GM18498 (cell line): ENCODE measurements at regions not wholly inside any gene's neighbourhood (a gene's known extent, or its start where the extent isn't known, plus 50 kb on each side); places are given as distances from the start of the nearest gene placed in this dataset.

Experiments used
- ATAC-seq: cut with Tn5 transposase; IDR thresholded peaks from one replicate; pipeline ENCODE4 v1.9.1; 2021; ENCODE audit warnings: mild to moderate bottlenecking, moderate library complexity; ENCODE audit not compliant: unreplicated experiment

DNA sequence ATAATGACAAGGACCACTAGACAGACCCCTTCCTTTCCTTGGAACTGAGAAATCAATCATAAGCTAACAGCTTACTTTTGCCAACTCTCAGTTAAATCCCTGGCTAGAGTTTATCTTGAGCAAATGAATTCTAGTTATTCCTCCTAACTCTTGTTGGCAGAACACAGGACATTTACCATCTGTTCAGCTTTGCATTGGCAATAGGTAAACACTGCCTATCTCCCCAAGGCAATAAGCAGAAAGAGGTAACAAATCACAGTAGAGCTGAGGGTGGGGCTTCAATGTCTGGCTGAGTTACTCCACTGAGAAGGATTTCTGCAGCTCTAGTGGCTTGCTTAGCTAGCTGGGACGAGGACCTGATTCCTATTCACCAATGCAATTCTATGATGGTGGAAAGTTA is 503.3 kb upstream of the GRIA1 start:
- no peak for ATAC-seq

DNA sequence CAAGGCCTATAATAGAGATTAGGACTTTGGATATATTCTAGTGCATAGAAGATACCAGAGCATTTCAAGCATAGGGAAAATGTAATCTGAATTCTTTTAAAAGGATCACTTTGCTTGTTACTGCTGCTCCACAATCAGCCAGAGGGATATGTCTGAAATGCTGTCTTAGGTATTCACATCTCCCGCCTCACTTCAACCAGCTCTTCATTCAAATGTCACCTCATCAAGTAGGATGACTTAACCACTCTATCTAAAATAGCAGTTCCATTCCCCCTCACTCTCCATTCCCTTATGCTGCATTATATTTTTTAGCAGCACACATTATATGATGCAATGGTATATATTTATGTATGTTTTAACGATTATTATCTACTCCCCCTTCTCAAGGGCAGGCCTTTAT is 500.3 kb upstream of the GRIA1 start:
- no peak for ATAC-seq

DNA sequence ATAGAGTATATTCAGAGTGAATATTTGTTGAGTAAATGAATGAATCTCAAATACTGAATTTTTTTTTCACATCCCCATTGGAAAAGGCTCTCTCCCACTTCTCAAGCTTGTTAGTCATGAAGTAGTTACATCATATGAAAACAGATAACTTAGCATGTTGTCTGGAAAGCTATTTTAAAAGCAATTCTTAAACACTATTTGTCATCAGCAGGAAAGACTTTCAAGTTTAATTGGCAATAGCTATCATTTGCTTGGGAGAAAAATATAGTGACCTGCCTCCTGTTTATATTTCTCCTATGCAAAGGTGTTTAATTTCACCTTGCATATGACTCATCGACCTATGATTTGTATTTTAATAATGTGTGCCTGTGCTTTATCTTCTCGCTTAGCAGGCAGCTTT is 499.8 kb upstream of the GRIA1 start:
- ATAC-seq, result no peak

DNA sequence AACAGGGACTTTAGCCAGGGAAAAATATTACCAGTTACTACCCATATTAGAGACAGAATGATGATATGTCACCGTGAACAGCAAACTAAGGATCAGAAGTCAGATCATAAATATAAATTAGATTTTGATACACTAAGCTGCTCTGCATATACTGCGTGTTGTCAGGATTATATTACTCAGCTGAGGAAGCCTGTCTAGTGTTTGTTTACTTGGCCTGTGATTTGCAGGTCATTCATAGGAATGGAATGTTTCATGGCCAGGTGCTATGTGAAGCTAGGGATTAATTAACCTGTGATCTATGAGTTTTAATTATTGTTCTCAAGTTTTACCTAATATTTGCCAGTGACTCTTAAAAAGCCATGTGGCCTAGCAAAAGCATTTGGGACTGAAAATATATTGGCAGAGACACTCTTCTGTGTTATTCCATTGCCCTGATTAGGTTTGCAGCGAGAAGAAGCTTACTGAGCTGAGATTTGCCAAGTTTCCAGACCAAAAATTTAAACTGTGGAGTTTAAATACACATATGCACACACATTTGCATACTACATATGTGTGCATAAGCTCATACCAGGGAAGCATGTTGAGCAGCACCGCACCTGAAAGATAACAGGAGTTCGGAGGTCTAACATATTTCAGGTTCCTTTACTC is 496.3 kb upstream of the GRIA1 start:
- no peak for ATAC-seq

DNA sequence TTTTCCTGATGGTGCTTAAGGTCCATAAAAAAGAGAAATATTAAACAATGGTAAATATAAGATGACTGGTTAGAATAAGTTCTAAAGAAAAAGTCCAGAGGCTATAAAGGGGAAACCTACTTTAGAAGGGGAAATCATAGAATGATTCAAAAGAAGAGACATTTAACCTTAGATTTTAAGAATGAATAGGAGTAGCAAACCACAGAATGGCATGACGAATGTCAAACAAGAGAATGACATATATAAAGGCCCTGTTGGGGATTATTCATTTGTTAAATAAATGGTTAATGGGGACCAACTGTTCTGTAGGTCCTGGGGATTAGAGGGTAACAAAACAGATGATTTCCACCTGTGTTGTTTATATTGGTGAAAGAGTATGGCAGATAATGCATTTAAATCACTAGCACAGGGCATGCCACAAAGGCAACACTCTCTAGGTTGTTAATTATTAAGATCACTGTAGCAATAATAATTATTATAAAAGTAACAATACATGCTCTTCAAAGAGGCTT is 495.2 kb upstream of the GRIA1 start:
- no peak for ATAC-seq

DNA sequence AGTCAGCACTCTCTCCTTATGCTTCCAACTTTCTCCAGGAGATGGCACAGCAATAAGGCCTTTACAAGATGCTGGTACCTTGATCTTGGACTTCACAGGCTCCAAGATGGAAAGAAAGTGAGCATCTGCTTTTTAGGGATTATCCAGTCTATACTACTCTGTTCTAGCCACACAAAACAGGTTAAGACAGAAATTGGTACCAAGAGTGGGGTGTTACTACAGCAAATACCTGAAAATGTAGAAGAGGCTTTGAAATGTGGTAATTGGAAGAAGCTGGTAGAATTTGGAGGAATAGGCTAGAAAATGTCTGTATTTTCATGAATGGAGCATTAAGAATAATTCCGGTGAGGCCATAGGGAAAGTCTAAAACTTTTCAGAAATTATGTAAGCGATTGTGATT is 484.8 kb upstream of the GRIA1 start:
- no peak for ATAC-seq

DNA sequence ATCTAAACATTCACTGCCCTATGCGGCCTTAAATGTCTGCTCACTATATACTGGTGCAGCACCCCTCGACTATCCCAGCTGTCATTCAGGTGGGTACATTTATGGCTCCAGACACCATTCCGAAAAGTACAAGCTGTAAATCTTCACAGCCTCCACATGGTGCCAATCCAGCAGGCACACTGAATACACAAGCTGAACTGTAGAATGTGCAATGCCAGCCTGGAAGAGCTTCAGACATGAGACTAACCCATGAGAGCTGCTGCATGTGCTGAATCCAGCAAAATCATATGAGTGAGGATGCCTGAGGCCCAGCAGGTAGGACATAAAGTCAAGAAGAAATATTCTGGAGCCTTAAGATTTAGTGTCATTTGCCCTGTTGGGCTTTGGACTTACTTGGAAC is 483.8 kb upstream of the GRIA1 start:
- no peak for ATAC-seq

DNA sequence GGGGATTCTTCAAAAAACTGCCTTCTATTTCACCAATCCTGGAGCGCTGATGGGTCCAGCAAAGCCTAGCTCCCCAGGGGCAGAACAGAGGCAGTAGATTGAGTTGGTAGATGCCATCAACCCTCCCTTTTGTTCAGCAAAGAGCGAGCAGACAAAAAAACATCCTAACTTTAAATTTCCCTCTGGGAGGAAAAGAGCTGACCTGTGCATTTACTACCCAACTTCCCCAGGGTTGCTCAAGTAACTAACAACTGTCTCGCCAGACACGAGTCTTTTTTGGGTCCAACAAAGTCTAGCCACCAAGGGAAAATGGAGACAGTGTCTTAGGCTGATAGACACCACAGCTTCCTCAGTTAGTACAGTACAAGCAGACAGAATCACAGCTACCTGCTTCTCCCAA is 476.3 kb upstream of the GRIA1 start:
- ATAC-seq, result no peak

DNA sequence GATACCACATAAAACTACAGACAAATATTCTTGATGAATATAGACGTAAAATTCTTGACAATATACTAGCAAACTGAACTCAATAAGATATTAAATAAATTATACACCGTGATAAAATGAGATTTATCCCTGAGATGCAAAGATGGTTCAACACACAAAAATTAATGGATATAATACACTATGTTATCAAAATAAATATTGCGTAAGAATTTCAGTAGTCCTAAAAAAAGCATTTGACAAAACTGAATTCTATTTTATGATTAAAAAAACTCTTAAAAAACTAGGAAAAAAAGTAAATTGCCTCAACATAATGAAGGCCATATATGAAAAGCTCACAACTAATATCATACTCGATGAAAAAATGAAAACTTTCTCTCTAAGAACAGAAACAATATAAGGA is 472.3 kb upstream of the GRIA1 start:
- ATAC-seq, result no peak

DNA sequence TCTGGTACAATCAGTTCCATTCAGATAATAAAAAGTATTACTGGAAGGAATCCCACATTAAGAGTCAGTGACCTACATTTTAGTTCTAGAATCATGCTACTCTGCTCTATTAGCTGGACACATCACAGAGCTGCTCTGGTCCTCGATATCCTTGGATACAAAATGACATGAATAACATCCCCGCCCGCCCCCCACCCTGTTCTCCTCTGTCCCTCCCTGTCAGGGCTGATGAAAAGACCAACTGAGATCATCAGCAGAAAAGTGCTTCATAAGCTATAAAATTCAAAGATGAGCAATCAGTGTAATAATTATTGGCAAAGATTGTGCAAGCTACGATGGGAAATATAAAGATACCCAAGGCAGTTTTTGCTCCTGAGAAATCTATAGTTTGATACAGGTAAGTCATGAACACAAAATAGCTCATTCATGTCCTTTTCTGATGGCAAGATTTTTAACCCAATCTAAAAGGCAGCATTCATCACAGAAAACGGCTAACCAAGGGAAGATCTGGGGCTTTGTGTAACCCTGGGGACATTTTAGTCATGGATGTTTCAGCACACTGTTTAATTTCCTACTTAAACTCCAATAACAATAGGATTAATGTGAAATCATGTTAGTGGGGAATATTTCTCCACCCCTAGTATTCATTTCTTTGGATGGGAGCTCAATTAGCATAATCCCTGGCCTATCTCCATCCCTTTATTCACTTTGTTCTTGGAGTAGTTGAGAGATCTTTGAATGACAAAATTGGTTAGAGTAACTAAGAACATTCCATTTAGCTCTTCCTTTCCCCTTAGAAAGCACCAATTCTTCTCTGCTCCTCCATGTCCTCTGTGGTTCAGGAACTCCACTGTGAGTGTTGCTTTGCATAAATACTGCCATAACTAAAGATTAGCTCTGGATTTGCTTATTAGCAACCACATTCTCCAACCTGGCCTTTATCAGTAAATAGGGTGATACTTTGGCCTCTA is 459.4 kb upstream of the GRIA1 start:
- no peak for ATAC-seq

DNA sequence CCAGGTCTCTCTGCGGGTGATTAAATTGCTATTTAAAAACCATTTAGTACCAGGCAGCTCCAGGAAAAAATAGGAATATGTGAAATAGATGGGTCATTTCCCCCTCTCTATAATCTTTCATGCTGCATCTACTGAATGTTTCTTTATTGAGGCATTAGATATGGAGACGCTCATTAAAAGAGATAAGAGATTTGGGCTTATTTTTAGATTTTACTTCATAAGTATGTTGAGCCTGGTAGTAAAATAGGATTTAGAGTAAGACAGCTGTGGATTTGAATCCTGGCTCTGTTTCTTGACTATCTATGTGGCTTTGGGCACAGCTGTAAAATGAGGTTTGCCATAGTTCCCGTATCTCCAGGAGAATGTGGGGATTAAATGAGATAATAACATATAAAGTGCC is 451.0 kb upstream of the GRIA1 start:
- ATAC-seq, result no peak

DNA sequence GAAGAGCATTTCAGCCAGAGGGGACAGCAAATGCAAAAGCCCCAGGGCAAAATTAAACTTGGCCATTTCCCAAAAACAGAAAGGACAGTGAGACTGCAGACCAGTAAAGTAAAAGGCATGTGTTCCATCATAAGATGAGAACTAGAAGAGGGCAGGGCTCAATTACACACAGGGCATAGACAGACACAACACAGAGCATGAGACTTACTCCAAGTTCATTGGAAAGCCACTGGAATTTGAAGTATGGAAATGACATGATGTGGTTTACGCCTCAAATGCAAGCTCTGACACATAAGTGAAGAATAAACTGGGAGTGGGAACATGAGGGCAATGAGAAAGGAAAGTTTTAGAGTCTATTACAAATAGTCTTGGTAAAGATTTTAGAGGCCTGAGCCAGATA is 446.6 kb upstream of the GRIA1 start:
- no peak for ATAC-seq

DNA sequence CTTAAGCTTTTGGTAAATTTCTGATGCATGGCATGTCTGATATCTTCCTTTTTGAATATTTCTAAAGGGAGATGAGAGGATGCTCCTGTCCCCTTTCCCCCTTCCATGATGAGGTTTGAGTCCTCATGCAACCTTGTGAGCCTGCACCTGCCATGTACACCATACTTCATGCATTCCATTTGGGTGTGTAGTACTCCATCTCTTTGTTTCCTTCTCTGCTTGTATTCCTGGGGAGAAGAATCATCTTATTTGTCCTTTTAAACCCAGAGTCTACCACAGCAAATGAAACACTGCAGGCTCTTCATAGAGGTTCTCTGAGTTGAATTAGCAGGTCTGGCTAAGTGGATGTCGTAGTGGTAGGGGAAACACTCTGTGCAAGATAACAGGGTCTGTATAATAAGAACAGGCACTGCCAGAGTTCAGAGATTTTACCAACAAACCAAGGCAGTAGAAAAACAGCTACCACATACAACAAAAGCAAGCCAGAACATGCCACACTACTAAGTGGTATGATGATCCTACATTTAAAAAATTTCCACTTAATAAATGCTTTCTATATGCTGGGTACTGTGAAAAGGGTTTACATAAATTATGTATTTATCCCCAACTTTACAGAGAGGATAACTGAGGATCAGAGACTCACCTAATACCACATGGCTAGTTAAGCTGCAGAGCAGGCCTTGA is 439.8 kb upstream of the GRIA1 start:
- ATAC-seq, result no peak

DNA sequence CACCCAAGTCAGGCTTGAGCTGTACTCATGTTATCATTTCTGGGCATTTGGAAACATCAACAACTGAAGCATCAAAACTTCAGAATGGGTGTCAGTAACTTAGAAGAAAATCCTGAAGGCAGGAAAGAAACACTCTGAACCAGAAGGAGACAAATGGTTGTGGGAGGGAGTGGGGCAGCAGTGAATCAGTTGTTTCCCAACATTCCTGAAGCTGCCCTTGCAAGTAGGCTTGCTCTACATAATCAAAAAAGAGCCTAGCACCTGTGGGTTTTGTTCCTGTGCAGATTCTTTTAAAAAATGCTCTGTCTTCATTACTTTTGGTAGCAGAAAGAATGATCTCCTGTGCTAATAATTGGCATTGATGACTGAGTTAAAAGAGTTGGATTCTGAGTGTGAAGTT is 424.2 kb upstream of the GRIA1 start:
- no peak for ATAC-seq

DNA sequence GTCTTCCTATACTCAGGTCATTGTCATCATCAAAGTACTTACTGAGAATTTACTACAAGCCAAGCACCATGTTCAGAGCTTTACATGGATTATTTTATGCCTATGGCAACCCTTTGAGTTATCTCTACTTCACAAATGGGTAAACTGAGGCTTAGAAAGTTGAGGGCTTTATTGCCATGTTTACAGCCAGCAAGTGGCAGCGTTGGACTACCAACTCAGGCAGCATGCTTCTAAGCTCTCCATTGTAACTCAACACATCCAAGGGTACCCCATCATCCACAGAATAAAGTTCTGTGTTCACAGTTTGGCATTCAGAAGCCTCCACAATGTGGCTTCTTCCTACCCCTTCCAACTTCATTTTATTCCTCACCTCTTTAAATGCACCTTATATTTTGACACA is 422.6 kb upstream of the GRIA1 start:
- no peak for ATAC-seq

DNA sequence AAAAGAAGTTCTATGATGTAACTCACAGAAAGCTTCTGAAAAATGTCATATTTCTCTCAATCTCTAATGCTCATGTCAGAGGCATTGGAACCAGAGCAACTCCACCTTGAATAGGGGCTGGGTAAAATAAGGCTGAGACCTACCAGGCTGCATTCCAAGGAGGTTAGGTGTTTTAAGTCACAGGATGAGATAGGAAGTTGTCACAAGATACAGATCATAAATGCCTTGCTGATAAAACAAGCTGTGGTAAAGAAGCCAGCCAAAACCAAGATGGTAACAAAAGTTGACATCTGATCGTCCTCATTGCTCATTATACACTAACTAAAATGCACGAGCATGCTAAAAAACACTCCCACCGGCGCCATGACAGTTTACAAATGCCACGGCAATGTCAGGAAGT is 411.1 kb upstream of the GRIA1 start:
- ATAC-seq, result no peak

DNA sequence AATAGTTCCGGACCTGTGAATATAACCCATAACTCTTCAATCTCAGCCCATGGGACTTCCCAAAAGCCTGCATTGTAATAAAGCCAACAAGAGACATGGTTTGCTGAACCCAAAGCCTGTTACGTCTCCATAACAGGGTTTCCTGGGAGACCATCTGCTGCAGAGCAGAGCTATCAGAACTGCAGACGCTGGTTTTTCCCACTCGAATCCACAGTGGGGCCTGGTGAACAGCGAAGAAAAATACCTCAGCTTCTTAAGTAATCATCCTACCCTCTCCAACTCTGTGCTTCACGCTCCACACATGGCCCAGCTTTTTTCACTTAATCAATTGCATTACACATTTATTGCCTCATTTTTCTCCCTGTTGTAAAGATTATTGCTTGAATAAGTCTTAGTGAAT is 409.5 kb upstream of the GRIA1 start:
- ATAC-seq, result no peak

DNA sequence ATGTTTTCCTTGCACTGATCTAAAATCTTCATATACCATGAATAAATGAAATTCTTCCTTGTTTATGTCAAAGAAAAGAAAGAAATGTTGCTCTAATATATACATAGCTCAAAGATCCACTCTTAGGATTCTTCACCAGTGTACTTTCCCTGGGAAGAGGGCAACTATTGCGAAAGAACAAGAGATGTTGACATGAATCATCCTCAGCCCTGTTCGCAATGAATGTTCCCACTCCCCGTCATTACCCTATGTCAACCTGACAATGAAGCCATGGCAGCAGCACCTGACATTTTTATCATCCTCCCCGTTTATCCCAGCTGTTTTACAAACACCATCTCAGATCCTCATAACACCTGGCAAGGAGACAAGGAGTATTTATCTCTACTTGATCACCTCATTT is 409.1 kb upstream of the GRIA1 start:
- no peak for ATAC-seq

DNA sequence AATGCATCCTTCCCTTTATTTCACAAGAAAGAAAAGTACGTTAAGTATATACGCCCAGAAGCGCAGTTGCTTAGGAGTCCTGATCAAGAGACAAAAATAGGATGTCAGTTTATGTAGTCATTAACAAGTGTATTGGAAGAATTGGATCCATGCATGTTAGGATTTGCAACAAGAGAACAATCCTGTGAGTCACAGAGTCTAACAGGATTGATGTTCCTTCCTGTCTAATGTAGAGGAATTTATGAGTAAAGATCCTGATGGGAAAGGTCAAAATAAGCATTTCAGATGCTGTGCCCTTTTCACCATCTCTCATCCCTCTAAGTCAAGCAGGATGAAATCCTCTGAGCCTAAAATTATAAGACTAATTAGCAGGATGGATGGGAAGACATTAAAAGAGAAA is 406.0 kb upstream of the GRIA1 start:
- ATAC-seq, result no peak

DNA sequence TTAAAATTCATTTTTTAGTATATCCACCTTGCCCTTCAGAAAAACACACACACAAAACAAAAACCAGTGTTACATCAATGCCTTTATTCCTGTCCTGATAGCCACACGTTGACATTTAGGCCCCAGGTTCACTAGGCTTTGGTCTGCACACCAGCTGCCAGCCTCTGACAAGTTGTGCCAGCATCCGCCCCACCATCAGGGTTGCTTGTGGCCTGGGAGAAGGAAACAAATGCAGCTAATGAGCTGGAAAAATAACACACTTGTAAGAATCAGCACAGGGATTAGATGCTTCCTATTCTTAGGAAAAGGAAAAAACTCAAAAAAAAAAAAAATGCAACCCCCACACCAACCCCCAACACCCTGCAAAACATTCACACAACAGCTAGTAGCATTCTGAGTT is 404.0 kb upstream of the GRIA1 start:
- no peak for ATAC-seq

DNA sequence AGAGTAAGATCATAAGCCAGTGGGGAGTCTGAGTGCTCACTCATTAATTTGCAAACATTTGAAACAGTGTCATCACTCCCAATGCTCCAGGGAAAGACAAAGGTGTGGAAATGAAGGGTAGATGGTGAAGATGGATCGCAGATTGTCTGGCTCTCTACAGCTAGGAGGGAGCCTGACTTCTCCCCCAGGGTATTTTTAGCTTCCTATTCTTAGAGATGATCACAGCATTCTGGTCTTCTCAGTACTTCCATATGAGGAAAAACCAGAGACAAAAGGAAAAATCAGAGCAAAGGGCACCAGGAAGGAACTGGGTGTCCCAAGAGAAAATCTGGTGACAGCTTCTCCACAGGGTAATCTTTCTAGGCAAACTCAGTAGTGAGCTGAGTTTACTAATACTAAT is 401.9 kb upstream of the GRIA1 start:
- ATAC-seq, result no peak

DNA sequence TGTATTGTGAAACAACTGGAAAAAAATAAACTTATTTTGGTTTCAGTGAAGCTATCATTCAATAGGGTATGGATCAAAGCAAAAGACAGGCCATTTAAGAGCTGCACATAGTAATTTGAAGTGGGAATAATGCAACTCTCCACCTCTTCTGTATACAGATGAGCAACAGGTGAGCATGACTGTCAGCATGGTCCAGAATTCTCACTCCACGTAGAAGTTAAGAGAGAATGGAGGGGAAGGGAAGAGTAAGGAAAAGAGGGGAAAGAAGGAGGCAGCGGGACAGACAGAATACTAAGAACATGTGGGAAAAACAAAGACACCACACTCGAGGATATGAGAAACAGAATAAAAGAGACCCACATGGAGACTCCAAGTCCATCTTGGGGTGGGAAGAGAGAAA is 396.1 kb upstream of the GRIA1 start:
- ATAC-seq, result no peak
